HG03280 (cell line): ENCODE measurements at regions not wholly inside any gene's neighbourhood (a gene's known extent, or its start where the extent isn't known, plus 50 kb on each side); places are given as distances from the start of the nearest gene placed in this dataset.
"Not testable (repeated sequence)": the region's sequence is repeated elsewhere in the genome, so short reads cannot be mapped to it uniquely, and the experiment has no call there.

ENCODE experiments used
- ATAC-seq: cut with Tn5 transposase; IDR thresholded peaks from one replicate; pipeline ENCODE4 v1.9.1; 2021; ENCODE audit warnings: mild to moderate bottlenecking, moderate library complexity; ENCODE audit not compliant: unreplicated experiment

DNA sequence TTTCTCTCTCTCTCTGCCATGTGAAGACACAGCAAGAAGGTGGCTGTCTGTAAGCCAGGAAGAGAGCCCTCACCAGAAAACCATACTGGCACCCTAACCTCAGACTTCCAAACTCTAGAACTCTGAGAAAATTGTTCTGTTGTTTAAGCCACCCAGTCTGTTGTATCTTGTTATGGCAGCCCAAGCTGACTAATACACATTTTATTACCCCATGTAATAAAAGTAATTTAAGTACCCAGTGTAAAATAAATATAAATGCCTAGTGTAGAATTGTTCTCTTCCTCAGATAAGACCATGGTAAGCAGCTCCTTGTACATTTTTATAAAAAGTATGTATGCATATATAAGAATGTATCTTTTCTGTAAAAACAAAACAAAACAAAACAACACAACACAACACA, 119.7 kb downstream of the DTL start:
- ATAC-seq: no peak

DNA sequence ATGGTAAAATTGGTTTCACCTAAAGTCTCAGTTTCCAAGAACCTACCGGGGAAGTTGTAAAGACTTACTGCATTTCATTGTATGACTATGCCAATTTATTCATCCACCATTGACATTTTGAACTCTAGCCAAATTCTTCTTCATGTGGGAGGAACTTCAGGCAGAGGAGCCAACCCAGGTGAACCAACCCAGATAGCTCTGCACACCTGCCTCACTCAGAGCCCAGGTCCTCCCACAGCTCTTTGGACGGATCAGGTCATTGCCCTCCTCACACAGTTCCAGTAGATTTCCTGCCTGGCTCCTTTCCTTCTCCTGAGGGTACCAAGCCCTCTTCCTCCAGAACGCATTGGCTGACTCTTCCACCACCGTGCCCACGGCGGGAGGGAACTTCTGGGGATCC, 121.7 kb downstream of the DTL start:
- no peak for ATAC-seq

DNA sequence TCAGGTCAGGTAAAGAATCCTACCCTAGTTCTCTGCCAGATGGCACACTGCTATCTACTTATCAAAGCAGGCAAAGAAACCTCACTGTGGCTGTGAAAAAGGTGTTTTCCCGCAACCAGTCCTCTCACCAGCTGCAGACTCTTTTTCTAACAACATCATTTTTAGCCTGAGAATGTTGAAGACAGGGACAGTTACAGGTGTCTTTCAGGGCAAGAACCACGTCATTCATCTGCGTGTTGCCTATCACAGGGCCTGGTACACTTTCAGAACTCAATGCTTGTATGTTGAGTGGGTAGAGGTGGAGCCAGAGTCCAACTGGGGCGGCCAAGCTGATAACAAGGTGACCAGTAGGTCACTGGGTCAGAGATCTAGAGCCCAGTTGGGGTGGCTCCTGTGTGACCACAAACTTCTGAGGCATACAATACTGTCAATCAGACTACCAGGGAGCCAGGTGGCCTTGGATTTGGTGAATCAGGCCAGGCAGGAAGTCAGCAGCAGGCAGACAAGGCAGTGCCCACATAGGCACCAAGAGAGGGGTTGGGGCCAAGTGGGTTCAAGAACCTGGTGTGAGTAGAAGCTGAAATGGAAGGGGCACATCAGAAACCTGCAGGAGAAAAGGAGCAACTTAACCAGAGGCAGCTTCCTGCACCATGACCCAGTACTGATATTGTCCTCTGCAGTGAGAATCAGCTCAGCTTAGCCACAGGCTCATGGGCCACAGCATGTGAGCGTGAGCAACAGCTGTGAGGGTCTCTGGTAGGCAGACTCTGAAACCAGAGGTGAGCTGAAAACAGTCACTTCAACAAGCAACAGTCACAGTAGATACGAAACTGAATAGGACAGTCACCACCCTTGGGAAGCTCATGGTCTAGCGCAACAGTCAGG, 123.6 kb downstream of the DTL start:
- peak; percentile 61 for ATAC-seq

DNA sequence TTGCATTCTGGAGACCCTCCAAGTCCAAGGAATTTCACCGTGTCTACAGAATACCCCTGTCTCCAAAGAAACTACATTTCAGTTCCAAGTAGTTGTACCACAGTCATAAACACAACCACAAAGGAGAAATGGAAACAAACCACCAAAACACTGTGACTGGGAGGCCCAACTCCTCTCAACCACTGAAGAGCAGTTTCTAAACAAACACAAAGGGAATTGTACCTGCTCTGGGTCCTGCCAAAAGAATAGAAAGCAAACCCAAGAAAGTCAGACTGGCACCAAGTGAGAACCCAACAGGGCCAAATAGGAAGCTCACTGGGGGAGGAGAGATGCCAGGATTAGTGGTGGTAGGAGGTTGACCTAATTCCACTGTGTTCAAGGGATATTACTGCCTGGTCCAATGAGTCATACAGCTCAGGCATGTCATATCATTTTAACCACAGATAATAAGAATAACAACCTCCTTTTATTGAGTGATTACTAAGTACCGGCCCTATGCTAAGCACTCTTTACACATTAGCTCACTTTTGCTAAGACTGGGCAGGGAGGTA, 123.9 kb upstream of the PPP2R5A start:
- ATAC-seq: no peak

DNA sequence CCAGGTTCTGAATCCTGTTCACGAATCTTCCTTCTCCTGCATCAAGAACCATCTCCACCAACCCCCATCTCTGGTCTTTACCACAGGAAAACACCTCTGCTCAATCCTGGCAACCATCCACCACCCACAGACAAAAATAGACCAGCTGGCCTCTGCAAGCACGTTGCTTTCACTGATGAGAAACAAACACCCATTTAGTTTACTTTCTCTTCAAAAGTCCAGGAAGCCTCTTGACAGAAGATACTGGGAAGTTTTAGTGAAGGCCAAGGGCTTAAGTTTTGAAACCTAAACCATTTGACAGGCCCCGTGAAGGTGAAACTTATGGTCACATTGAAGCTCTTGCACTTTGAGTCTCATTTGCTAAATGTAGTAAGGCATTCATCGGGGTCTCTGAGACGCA, 122.6 kb upstream of the PPP2R5A start:
- ATAC-seq: no peak

DNA sequence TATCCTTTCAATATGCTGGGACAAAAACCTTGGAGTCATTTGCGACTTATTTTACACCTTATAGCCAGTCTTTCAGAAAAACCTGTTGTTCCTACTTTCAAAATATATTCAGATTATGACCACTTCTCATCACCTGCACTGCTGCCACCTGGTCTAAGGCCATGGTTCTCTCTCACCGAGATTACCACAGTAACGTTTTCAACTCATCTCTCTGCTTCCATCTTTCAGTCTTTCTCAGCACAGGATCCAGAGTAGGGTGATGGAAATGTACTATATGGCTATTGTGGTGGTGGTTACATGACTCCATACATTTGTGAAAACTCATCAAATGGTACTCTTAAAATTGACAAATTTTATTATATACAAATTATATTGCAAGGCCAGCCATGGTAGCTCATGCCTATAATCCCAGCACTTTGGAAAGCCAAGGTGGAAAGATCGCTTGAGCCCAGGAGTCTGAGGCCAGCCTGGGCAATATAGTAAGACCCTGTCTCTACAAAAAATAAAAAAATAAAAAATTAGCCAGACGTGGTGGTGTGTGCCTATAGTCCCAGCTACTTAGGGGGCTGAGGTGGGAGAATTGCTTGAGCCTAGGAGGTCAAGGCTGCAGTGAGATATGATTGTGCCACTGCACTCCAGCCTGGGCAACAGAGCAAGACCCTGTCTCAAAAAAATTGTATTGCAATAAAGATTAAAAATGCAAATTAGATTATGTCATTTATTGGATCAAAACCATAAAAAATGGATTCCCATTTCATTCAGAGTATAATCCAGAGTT, 120.9 kb upstream of the PPP2R5A start:
- ATAC-seq: no peak

DNA sequence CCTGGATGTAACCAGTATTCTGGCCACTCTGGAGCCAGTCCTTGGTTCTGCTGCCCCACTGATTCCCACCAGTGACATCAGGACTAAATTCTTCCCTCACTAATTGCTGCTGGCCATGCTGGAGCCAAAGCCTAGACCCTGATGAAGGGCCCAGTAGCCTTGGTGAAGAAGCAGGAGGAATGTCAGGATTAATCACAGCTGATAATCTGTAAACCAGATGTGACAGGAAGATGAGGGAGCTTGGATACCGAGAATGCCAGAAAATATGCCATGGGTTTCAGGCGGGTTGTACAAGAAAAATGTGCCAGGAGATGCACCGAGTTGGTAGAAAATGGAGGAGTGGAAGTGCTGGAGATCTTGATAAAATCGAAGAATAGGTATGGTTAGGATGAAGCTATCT, 119.0 kb upstream of the PPP2R5A start:
- no peak for ATAC-seq

DNA sequence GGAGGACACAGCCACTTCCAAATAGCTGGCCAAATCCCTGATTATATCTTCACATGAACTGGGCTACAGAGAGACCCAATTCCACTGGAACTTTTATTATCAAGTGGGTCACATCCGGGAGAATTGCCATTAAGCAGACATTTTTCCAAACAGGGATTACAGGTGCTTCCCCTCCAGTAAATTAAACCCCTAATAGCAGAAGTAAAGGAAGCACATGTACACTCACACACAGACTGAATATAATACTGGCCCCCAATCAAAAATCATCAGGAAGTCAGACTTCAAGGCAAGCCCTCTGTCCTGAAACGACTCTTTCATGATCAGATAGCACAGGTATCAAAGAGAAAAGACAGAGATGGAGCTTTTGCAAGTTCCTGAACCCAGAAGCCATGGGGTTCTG, 118.6 kb upstream of the PPP2R5A start:
- no peak for ATAC-seq

DNA sequence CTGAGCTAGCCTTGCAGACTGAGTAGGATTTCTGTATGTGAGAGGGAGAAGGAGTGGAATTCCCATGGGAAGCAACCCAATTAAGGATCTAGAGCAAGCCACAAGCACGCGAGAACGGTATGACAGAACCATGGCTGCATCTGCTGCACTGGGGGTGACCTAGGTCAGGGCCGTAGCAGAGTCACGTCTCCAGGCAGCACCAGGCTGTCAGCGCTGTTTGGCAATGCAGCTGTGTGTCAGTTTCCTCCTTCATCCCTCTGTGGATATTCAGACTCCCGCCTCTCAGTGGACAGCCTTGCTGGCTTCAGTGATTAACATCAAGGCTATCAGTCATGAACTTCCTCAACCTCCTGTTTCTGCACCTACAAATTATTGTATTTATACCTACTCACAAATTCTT, 118.1 kb upstream of the PPP2R5A start:
- no peak for ATAC-seq

DNA sequence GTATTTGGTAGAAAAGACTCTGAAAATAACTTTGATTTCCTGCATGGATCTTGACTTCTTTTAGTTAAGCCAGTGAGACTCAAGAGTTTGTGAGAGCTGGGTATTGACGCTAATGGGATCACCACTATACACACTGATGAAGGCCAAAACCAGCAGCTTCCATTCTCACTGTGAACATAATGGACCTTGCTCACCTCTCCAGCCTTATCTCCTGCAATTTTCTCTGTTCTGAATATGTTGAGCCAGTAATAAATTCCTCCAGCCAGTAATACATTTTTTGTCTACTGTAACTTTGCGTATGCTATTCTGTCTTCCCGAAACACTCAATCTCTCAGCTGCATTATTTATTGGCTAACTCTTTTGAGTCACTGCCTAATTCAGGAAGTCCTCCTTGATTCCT, 111.6 kb upstream of the PPP2R5A start:
- ATAC-seq: no peak

DNA sequence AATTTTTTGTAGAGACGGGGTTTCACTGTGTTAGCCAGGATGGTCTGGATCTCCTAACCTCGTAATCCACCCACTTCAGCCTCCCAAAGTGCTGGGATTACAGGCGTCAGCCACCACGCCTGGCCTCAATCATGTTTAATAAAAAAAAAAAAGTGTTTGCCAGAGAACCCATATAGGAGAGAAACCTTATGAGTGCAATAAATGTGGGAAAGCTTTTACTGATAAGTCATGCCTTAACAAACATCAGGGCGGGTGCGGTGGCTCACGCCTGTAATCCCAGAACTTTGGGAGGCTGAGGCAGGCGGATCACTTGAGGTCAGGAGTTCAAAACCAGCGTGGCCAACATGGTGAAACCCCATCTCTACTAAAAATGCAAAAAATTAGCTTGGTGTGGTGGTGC, 110.9 kb upstream of the PPP2R5A start:
- not testable (repeated sequence) for ATAC-seq

DNA sequence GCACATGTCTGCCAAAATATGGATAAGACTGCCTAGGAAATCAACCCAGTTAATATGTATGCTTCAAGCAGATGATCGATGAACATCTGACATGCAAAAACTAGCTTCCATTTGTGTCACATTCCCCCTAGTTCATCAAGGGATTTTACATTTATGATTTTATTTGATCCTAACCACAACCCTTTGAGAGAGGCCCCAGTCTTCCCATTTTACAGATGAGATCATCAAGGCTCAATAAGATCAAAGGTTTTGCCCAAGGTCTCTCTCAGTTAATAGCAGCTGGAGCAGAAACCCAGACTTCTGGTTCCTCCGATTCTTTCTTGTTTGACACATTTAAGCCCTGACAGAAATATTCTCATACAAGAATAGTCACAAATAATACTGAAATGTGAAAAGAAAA, 107.7 kb upstream of the PPP2R5A start:
- ATAC-seq: no peak

DNA sequence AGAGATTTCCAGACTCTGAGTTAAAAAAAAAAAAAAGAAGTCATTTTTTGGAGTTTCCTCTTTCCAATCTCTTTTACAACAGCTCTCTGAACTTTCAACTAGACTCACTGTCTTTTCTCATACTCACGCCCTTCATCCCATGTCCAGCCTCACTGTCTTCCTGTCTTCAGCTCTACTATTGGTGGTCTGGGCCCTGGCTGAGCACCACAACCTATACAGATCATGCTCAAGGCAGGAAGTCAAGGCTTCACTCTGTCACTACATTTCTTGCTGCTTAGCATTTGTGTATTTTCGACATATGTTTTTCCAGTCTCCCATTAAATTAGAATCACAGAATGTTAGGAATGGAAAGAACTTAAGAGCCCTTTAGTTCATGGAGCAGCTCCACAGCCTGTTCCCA, 106.4 kb upstream of the PPP2R5A start:
- ATAC-seq: no peak

DNA sequence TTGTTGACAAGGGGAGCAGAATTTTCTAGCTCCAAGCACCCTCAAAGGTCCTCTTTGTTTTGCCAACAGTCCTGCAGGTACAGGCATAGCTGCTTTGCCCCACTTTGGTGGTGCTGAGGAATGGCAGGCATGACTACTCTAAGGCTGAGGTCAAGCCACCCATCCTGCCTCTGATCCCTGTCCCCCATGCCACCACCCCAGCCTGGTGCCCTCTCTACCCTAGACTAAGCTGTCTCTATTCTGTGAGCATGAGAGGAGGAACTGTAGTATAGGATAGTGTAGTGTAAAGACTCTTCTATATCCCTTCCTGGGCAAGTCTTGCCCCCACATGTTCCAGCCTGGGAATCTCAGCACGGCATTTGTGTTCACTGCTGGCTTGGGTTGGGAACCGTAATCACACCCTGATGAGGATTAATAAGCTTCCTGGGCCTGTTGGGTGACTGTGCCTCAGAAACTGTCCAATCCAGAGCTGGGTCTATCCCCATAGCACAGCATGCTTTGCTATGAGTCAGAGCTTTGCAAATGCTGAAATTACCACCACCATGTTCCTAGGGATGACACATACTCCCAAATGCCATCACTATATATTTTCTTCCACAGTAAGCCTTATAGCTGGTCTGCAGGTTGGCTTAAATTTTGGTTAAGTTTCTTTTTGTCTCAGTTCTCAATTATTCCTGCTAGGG, 105.7 kb upstream of the PPP2R5A start:
- no peak for ATAC-seq

DNA sequence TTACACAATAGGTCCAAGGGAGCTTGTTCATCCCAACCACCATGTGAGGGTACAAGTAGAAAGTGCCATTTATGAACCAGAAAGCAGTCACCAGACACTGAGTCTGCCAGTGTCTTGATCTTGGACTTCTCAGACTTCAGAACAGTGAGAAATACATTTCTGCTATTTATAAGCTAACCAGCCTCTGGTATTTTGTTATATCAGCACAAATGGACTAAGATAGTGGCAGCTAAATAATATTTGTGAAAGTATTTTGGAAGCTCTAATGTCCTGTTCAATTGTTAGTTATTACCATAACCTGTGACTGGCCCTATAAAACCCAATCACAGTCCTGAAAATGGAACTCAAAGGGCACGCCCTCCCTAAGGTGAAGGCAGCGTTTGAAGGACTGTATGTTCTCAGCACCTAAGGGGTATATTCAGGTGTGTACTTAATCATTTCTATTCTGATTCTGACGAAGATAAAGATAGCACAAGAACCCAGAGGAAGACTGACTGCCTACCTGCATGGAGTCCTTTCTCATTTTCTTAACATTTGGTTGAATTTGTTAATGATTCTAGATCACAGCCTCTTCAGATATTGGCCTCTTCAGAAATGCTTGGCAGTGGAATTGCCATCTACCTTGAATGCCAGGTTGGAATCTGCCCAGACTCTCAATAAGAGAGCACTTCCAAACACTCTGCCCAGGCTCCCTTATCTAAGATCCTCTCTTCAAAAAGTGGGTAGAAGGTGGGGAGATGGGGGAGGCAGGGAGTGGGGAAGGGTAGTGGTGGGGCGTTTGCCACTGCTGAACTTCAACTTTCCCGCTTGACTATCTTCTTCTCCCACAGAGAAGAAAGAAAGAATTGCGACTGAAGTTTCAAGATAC, 104.0 kb upstream of the PPP2R5A start:
- ATAC-seq: no peak

DNA sequence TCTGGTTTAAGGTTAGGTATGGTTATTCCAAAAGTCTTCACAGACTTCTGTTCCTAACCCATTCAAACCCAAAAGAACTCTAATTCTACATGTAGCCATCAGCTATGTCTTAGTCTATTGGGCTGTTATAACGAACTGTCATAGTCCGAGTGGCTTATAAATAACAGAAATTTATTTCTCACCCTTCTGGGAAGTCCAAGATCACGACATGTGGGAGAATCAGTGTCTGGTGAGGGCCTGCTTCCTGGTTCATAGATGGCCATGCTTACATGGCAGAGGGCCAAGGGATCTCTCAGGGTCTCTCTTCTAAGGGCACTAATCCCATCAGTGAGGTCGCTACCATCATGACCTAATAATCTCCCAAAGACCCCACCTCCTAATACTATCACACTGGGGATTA, 103.0 kb upstream of the PPP2R5A start:
- ATAC-seq: no peak

DNA sequence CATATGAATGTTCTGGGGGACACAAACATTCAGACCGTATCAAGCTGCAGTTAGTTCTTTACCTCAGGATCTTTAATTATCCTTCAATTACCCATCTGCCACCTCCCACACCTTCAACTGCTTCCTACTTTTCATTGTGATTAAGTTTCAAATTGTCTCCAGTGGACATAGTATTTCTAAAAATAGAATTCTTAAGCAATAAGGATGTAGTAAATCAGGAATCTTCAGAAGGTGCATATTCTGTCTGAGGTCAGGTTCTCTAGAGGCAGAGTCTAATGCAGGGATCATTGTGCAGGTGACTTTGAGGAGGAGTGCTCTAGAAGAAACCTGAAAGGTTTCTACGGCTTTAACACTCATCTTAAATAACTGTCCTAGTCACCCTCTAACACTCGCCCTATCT, 102.6 kb upstream of the PPP2R5A start:
- ATAC-seq: no peak

DNA sequence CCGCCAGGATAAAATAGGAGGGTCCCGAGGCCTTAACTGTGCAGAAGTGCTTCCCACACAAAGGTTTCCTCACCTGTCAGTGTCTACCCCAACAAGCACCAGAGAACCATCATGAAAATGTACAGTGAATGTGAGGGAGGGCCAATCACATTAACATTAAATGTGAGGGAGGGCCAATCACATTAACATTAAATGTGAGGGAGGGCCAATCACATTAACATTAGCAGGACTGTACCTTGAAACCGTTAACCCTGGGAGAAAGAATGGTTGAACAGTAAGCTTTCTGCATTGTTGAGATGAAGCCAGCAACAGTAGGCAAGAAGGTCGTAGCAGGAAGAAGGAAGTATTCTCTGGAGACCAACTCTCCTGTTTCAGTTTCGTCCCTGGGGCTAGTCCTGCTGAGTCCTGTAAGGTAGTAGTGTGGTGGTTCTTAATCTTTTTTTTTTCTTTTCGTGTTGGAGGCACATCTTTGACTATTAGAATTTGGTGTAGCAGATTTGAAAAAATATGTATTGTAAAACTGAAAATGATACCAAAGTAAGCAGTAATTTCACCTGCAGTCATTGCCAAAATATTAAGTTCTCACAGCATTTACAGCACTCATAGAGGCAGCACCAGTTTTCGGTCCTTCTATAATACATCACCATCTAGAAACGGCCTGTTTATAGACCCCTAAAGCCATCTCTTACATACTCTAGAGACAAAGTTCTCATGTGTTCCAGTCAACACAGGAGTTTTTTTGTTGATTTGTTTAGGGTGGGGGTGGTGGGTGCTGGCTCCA, 98.6 kb upstream of the PPP2R5A start:
- peak; percentile 95 for ATAC-seq

DNA sequence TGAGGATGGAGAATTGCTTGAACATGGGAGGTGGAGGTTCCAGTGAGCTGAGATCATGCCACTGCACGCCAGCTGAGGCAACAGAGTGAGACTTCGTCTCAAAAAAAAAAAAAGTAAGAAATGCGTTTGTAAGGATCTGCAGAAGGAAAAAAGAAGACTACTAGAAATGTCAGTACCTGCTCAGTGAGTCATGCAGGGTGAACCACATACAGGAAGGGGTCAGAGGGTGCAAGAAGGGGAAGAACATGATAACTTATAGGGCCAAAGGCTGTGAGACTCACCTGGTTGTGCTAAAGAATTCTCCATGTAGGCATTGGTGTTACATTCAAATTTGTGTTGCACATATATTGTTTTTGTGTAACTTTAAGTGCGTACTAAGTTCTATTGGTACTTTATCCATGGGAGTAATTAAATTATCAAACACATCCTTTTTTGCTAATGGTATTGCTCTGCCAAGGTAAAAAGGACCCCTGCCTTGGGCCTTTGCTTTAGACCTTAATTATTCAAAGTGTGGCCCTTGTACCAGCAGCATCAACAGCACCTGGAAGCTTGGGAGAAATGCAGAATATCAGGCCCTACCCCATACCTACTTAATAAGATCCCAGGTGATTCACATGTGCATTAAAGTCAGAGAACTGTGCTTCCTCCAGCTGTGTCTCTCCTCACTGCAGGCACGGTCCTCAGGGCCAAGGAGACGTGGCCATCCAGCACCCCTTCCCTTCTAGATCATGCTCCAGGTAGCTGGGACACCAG, 96.4 kb upstream of the PPP2R5A start:
- no peak for ATAC-seq
